Tongue (tissue), 1 donor: ENCODE measurements at regions not wholly inside any gene's neighbourhood (a gene's known extent, or its start where the extent isn't known, plus 50 kb on each side); places are given as distances from the start of the nearest gene placed in this dataset.

ENCODE experiments used
- DNase-seq: peaks from one replicate; pipeline ENCODE4 v3.0.0-alpha.2; 2015

- DNase-seq = no peak
Observed at GRCh38 chr1:54497338-54497737, 50.7 kb upstream of the ACOT11 start.

DNA sequence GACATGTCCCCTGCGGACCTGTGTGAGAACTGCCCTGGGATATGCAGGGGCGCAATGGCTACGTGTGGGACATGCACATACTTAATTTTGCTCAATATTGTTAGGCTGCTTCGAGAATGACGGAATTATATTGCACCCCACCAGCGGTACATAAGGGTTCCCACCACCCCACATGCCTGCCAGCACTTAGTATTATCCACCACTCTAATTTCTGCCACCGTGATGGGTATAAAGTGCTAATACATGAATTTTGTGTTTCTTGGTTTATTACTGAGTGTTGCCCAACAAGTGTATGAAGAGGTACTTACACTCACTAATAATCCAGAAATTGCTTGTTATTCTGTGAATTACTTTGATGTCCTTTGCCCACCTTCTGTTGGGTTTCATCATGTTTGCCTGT, 52.1 kb upstream of the ACOT11 start:
- no peak for DNase-seq

- DNase-seq = no peak
Observed at GRCh38 chr1:54493608-54494007, 54.4 kb upstream of the ACOT11 start.

GRCh38 chr1:54490361-54491248, 57.4 kb upstream of the ACOT11 start:
- DNase-seq = peak; percentile 39

- DNase-seq = no peak
Observed at GRCh38 chr1:54489627-54490250, 58.3 kb upstream of the ACOT11 start.

DNA sequence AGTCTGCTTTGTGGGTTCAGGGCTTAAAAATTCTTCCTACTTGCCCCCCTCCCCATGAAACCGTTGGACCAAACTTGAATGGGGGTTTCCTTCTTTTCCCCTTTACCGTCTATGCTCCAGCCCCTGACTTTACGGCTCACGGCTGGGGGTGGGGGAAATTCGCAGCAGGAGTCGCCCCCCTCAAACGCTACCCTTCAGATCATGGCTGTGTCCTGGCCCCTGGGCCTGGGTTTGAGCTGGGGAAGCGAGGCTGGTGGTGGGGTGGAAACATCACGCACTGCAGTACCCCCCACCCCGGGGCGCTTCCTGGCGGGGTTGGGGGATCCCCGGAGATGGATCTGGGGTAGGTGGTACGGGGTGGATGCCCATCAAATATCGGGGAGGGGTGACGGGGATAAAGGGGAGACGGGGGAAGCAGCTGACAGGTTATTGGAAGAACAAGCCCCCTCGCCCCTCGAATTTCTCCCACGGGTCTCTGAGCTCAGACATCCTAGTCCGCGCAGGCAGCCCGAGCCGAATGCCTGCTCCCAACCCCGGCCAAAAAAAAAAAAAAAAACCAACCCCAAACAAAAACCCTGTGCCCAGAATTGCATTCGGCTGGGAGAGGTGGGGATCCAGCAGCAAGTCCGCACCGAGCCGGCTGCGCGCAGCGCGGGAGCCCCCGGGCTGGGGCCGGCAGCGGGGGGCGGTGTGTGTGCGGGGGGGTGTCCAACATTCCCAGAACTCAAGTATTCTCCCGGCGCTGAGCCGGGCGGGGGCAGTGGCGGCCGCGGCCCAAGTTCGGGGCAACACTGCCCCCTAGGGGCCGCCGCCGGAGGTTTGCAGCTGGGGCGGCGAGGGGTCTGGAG, 59.0 kb upstream of the ACOT11 start:
- DNase-seq = peak; percentile 94

- peak; percentile 96 for DNase-seq
Observed at GRCh38 chr1:54488065-54488750, 59.8 kb upstream of the ACOT11 start.

- peak; percentile 52 for DNase-seq
Observed at GRCh38 chr1:54487571-54488050, 60.4 kb upstream of the ACOT11 start.

DNA sequence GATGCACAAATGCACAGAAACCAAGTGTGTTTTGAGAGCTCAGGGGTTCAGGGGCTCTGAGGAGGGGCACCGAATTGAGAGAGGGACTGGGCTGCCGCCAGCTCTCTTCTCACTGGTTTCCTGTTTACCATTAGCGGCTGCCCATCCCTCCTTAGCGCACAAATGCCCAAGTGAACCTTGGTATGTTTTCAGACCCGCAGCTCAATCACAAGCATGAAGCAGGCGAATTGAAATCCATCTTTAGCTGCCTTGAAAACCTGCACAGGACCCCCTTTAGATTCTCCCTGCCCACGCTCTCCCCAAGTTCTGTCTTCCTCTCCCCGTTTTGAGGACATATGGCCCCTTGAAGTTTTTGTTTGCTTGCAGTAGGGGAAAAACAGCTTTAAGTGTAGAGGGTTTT, 61.1 kb upstream of the ACOT11 start:
- DNase-seq = peak; percentile 38

GRCh38 chr1:54485416-54485815, 62.6 kb upstream of the ACOT11 start:
- no peak for DNase-seq

GRCh38 chr1:54483875-54484437, 64.1 kb upstream of the ACOT11 start:
- no peak for DNase-seq

- no peak for DNase-seq
Observed at GRCh38 chr1:54481201-54481884, 66.7 kb upstream of the ACOT11 start.

DNA sequence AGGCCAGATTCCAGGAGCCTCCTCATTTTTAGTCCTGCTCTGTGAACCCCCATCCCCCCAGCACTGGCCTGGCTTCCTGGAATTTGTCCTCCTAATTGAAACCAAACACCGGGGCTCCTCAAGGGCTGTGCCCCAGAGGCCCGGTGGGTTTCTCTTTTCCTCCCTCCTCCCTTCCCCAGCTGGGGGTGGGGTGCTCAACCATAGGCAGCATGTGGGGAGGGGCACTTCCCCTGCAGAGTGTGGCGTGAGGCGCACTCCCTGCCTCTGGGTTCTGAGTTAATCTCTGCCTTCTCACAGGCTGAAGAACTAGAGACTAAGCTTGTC, 67.5 kb upstream of the ACOT11 start:
- DNase-seq = peak; percentile 70

- no peak for DNase-seq
Observed at GRCh38 chr1:54479841-54480524, 68.0 kb upstream of the ACOT11 start.

- DNase-seq = no peak
Observed at GRCh38 chr1:54479251-54479650, 68.8 kb upstream of the ACOT11 start.

DNA sequence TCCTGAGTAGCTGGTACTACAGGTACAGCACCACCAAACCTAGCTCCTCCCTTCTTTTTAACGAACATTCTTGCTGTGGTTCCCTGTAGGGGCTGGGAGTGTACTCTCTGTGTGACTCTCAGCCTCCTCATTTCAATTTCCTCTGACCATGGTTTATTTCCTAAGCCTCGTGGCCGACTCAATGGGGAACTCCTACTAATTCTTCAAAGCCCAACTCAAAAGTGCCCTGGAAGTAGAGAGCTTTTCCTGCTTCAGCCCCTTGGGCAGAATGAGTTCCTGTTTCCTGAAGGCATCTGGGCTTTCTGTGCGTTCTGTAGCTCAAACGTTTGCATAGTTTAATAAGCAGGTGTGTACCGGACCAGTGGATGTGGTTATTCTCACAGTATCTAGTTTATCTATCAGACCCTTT, 70.9 kb upstream of the ACOT11 start:
- DNase-seq = no peak

GRCh38 chr1:54476530-54477109, 70.4 kb upstream of the SSBP3 start:
- no peak for DNase-seq

GRCh38 chr1:54475946-54476516, 69.8 kb upstream of the SSBP3 start:
- DNase-seq = peak; percentile 80

GRCh38 chr1:54475357-54475881, 69.2 kb upstream of the SSBP3 start:
- peak; percentile 67 for DNase-seq
